B cell (primary cell): ENCODE measurements at regions not wholly inside any gene's neighbourhood (a gene's known extent, or its start where the extent isn't known, plus 50 kb on each side); places are given as distances from the start of the nearest gene placed in this dataset.

Experiments
- ATAC-seq: fragments of 200-7000 bp; cut with Tn5 transposase; one replicate; pipeline ENCODE4 v1.10.0; 2021; ENCODE audit warnings: low read depth, mild to moderate bottlenecking, moderate number of reproducible peaks, moderate library complexity
- CTCF ChIA-PET: fragments of 350-600 bp; sonication (Branson Sonifier 250); formaldehyde crosslinking; loops from one replicate; lab custom pipeline; 2021; ENCODE audit warnings: antibody characterized with exemption, inconsistent platforms; lab: Charles Lee
- POLR2A ChIA-PET: fragments of 350-600 bp; sonication (Branson Sonifier 250); formaldehyde crosslinking; loops from one replicate; lab custom pipeline; 2021; ENCODE audit warnings: antibody characterized with exemption; lab: Charles Lee
- DNase-seq: peaks from one replicate; pipeline ENCODE4 v3.0.0; 2013
- H2AFZ ChIP-seq: 2 replicates; pipeline ENCODE4 v1.6.1; 2012; ENCODE audit warnings: mild to moderate bottlenecking, low read depth, low read length; ENCODE audit not compliant: insufficient read depth, poor library complexity, severe bottlenecking
- H3K27ac ChIP-seq, 2 donors: 1 replicate in 1 of 2; 2 replicates in 1 of 2; pipeline ENCODE4 v1.5.1; 2012 to 2013; ENCODE audit warnings: low read length in 2 of 2, mild to moderate bottlenecking in 2 of 2, moderate library complexity in 1 of 2
- H3K27me3 ChIP-seq, 4 experiments: fragments of 200-600 bp in 1 of 4; sonication (generic) in 1 of 4; replicated peaks in 1 of 4; 1 replicate in 2 of 4; 2 replicates in 2 of 4; pipeline versions ENCODE4 v1.6.1 to v1.7.0; 2013 to 2016; ENCODE audit warnings: low read length in 3 of 4, mild to moderate bottlenecking in 2 of 4, mixed read lengths in 1 of 4, moderate library complexity in 1 of 4; ENCODE audit not compliant: insufficient read depth in 4 of 4, control insufficient read depth in 3 of 4; ENCODE audit errors: control extremely low read depth in 1 of 4
- H3K36me3 ChIP-seq, 2 experiments: replicated peaks in 1 of 2; 1 replicate in 1 of 2; 2 replicates in 1 of 2; pipeline versions ENCODE4 v1.6.1 to v1.7.1; 2013; ENCODE audit warnings: low read length in 1 of 2; ENCODE audit not compliant: insufficient read depth in 2 of 2, control insufficient read depth in 1 of 2; ENCODE audit errors: control extremely low read depth in 1 of 2, extremely low read depth in 1 of 2
- H3K4me1 ChIP-seq, 2 donors: fragments of 200-600 bp in 1 of 2; sonication (generic) in 1 of 2; 1 replicate in 1 of 2; 2 replicates in 1 of 2; pipeline versions ENCODE4 v1.5.1 to v1.6.1; 2013 to 2017; ENCODE audit warnings: low read length in 2 of 2; ENCODE audit not compliant: control insufficient read depth in 2 of 2, insufficient read depth in 2 of 2
- H3K4me2 ChIP-seq: replicated peaks from 2 replicates; pipeline ENCODE3; 2012; ENCODE audit warnings: mild to moderate bottlenecking, low read depth, low read length; ENCODE audit not compliant: poor library complexity, severe bottlenecking
- H3K4me3 ChIP-seq, 5 experiments: fragments of 200-600 bp in 1 of 5; sonication (generic) in 1 of 5; 1 replicate in 3 of 5; 2 replicates in 2 of 5; pipeline versions ENCODE4 v1.5.1 to v1.7.0; 2011 to 2016; ENCODE audit warnings: low read length in 4 of 5, mild to moderate bottlenecking in 4 of 5, low read depth in 2 of 5, control low read depth in 1 of 5, moderate library complexity in 1 of 5; ENCODE audit not compliant: insufficient read depth in 1 of 5; ENCODE audit errors: control extremely low read depth in 1 of 5, extremely low read depth in 1 of 5
- H3K79me2 ChIP-seq: fragments of 200-600 bp; sonication (generic); one replicate; pipeline ENCODE4 v1.6.0; 2016; ENCODE audit warnings: low read length; ENCODE audit not compliant: control insufficient read depth, insufficient read depth
- H3K9ac ChIP-seq: fragments of 200-600 bp; sonication (generic); 2 replicates; pipeline ENCODE4 v1.6.1; 2017; ENCODE audit warnings: mild to moderate bottlenecking, low read length, moderate library complexity
- H3K9me3 ChIP-seq, 3 donors: one replicate each; pipeline versions ENCODE4 v1.6.1 to v1.7.1; 2013; ENCODE audit warnings: low read length in 2 of 3; ENCODE audit not compliant: control insufficient read depth in 2 of 3, insufficient read depth in 1 of 3; ENCODE audit errors: control extremely low read depth in 1 of 3
- H4K20me1 ChIP-seq: 2 replicates; pipeline ENCODE4 v1.6.0; 2012; ENCODE audit warnings: mild to moderate bottlenecking, low read length; ENCODE audit not compliant: insufficient read depth, control insufficient read depth, poor library complexity, severe bottlenecking
- H3K27ac Mint-ChIP-seq: one replicate; pipeline ENCODE4 v1.8.0; 2021; ENCODE audit warnings: mixed read lengths
- H3K27me3 Mint-ChIP-seq: one replicate; pipeline ENCODE4 v1.8.0; 2021; ENCODE audit warnings: mixed read lengths
- H3K4me1 Mint-ChIP-seq: one replicate; pipeline ENCODE4 v1.8.0; 2021; ENCODE audit warnings: mixed read lengths
- H3K4me3 Mint-ChIP-seq: one replicate; pipeline ENCODE4 v1.8.0; 2021; ENCODE audit warnings: mixed read lengths
- H3K9me3 Mint-ChIP-seq: one replicate; pipeline ENCODE4 v1.8.0; 2022; ENCODE audit warnings: mixed read lengths; ENCODE audit not compliant: insufficient read depth
- EZH2 ChIP-seq: IDR thresholded peaks from 2 replicates; pipeline ENCODE4 v1.6.1; 2012; ENCODE audit warnings: borderline replicate concordance, low read depth, mild to moderate bottlenecking, moderate library complexity, low read length; ENCODE audit not compliant: insufficient read depth, poor library complexity, severe bottlenecking
- WGBS: methylation state at CpG from one replicate; pipeline ENCODE4 v1.1.5; 2013; ENCODE audit warnings: missing lambda C conversion rate; ENCODE audit not compliant: insufficient coverage; 5-methylcytosine and 5-hydroxymethylcytosine counted together
- intact Hi-C: fragments of 100-400 bp; cut with micrococcal nuclease; formaldehyde crosslinking; loops from one replicate; pipeline ENCODE4 v1.10.0; 2022
- TF ChIP-seq, protein P1 (sequence below): fragments of 200-600 bp; IDR thresholded peaks from one replicate; pipeline ENCODE4 v1.8.0; 2022; ENCODE audit warnings: antibody characterized with exemption, mild to moderate bottlenecking

DNA sequence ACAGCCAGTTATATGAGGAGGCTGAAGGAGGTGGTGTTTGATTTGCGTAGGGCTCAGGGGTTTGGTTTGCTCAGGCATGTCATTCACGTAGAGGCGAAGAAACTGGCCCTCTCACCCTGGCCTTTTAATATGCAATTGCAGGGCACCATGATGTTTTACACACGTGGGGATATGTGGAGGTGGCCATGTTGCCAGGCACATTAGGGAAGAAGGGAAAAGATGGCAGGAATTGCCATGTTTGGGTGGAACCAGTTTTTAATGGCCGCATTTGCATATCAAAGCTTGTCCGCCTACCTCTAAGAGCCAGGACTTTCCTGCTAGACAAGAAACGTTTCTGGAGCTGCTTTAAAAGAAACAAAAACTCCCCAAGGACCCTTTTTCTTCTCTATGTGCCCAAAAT, 1483.7 kb upstream of the GOT2 start:
- no peak overlapping the region for H3K4me2 ChIP-seq
- intact Hi-C loops = no loop called here
- H2AFZ ChIP-seq = no peak overlapping the region
- no peak overlapping the region for H3K4me3 ChIP-seq
- no peaks in the 10 kb centered on the region for H4K20me1 ChIP-seq
- peaks cover 0 to 18% (median 8%) of the 10 kb centered on the region in 3 donors for H3K9me3 ChIP-seq
- DNase-seq = no peak
- Mint-ChIP-seq H3K27ac (no peak overlapping the region), H3K27me3 (no peaks in the 10 kb centered on the region), H3K4me3 (no peak overlapping the region), H3K4me1 (no peaks in the 10 kb centered on the region), H3K9me3 (no peaks in the 10 kb centered on the region)
- no peaks in the 10 kb centered on the region for H3K36me3 ChIP-seq
- TF ChIP-seq EZH2 = no peak
- TF ChIP-seq, protein P1, sequence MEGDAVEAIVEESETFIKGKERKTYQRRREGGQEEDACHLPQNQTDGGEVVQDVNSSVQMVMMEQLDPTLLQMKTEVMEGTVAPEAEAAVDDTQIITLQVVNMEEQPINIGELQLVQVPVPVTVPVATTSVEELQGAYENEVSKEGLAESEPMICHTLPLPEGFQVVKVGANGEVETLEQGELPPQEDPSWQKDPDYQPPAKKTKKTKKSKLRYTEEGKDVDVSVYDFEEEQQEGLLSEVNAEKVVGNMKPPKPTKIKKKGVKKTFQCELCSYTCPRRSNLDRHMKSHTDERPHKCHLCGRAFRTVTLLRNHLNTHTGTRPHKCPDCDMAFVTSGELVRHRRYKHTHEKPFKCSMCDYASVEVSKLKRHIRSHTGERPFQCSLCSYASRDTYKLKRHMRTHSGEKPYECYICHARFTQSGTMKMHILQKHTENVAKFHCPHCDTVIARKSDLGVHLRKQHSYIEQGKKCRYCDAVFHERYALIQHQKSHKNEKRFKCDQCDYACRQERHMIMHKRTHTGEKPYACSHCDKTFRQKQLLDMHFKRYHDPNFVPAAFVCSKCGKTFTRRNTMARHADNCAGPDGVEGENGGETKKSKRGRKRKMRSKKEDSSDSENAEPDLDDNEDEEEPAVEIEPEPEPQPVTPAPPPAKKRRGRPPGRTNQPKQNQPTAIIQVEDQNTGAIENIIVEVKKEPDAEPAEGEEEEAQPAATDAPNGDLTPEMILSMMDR = no peak
- no peaks in the 10 kb centered on the region for H3K27me3 ChIP-seq
- no peaks in the 10 kb centered on the region for H3K79me2 ChIP-seq
- ATAC-seq = no peak
- H3K4me1 ChIP-seq = no peaks in the 10 kb centered on the region
- POLR2A ChIA-PET = no interaction called here
- no peak overlapping the region for H3K9ac ChIP-seq
- 76% methylated on average over 6 of the region's 7 CpGs for WGBS
- no peak overlapping the region for H3K27ac ChIP-seq
- CTCF ChIA-PET = no interaction called here

GRCh38 chr16:60214311-60214710, 1480.2 kb upstream of the GOT2 start:
- Mint-ChIP-seq H3K27me3 (no peaks in the 10 kb centered on the region), H3K27ac (no peak overlapping the region), H3K9me3 (no peaks in the 10 kb centered on the region), H3K4me1 (no peaks in the 10 kb centered on the region), H3K4me3 (no peak overlapping the region)
- no peak for DNase-seq
- H3K36me3 ChIP-seq = no peaks in the 10 kb centered on the region
- no peak overlapping the region for H3K27ac ChIP-seq
- no peak for ATAC-seq
- H3K4me3 ChIP-seq = no peak overlapping the region
- no CpG with 5 or more reads among the region's 1 CpG for WGBS
- ChIA-PET CTCF (no interaction called here), POLR2A (no interaction called here)
- no peaks in the 10 kb centered on the region for H3K27me3 ChIP-seq
- H3K9me3 ChIP-seq = no peaks in the 10 kb centered on the region
- TF ChIP-seq, protein P1 = no peak
- no peak for TF ChIP-seq EZH2
- H3K79me2 ChIP-seq = no peaks in the 10 kb centered on the region
- intact Hi-C loops = no loop called here
- H3K4me1 ChIP-seq = no peaks in the 10 kb centered on the region
- H2AFZ ChIP-seq = no peak overlapping the region
- no peaks in the 10 kb centered on the region for H4K20me1 ChIP-seq
- no peak overlapping the region for H3K9ac ChIP-seq
- no peak overlapping the region for H3K4me2 ChIP-seq
